ENCODE measurements at regions not wholly inside any gene's neighbourhood (a gene's known extent, or its start where the extent isn't known, plus 50 kb on each side); places are given as distances from the start of the nearest gene placed in this dataset.
A peak's percentile ranks its signal among the peaks of the same experiment; 100 is the strongest.

GRCh38 chr1:148334339-148335130 lies 148.6 kb downstream of the PPIAL4G start:
- H3K79me2 ChIP-seq (ENCODE audit: control insufficient read depth, insufficient read depth, low read length): no peaks in the 10 kb centered on the region
- peak overlapping the region; percentile 82 for H3K27ac ChIP-seq (ENCODE audit: control insufficient read depth, insufficient read depth)
- no peaks in the 10 kb centered on the region; the same call in 2 of the 3 replicates for H3K9me3 ChIP-seq (replicated peaks; ENCODE audit: control insufficient read depth, insufficient read depth, low read length)
- peak overlapping the region; percentile 71 for H3K4me3 ChIP-seq
- in situ Hi-C loops (cut with MboI): no loop called here
- H3K9ac ChIP-seq (ENCODE audit: control insufficient read depth, insufficient read depth, low read length): peak overlapping the region; percentile 89
- ChIA-PET RAD21 (ENCODE audit: unreplicated experiment) (no interaction called here), SMC1A (ENCODE audit: uncharacterized antibody, unreplicated experiment) (no interaction called here), POLR2A (no interaction called here), CTCF (no interaction called here)
- no peaks in the 10 kb centered on the region for H3K4me1 ChIP-seq (ENCODE audit: control insufficient read depth, insufficient read depth, low read length)
- H3K4me2 ChIP-seq (ENCODE audit: control insufficient read depth, insufficient read depth): peak overlapping the region; percentile 98
- no peaks in the 10 kb centered on the region for H4K20me1 ChIP-seq (ENCODE audit: control insufficient read depth, insufficient read depth)
- FAIRE-seq (peak; percentile 23), DNase-seq (ENCODE audit: low read depth, low spot score) (peak; percentile 90), ATAC-seq (peak; percentile 96)
- intact Hi-C loops (cut with micrococcal nuclease; ENCODE audit: unreplicated experiment): loop anchor here (1.0 to 10.0 kb wide), 4 partner anchors 68 to 190 kb away; partner anchors contain the start of gene NBPF11
- H3K27me3 ChIP-seq (replicated peaks in 1 of 2; ENCODE audit: control insufficient read depth in 2 of 2, insufficient read depth in 2 of 2, low read length in 1 of 2): peaks cover 1 to 3% of the 10 kb centered on the region in 2 experiments; a peak in 1 of 4 replicates
- H3K36me3 ChIP-seq (ENCODE audit: control insufficient read depth in 2 of 2, insufficient read depth in 2 of 2, low read length in 1 of 2): no peaks in the 10 kb centered on the region
- peak overlapping the region; percentile 99 for H2AFZ ChIP-seq (ENCODE audit: control insufficient read depth, low read depth, low read length)
- WGBS (ENCODE audit: insufficient coverage, insufficient replicate concordance, low lambda C conversion rate, missing lambda C conversion rate): 1% methylated on average over 33 of the region's 33 CpGs
- BruUV-seq (replicated peaks): TSS peak; percentile 100
- no peak for TF ChIP-seq EZH2 (IDR thresholded peaks at IDR 0.05; ENCODE audit: borderline replicate concordance, control insufficient read depth, low read depth, low read length)
- TF ChIP-seq PAX8 (IDR thresholded peaks at IDR 0.05): no peak
- TF ChIP-seq SUPT20H (IDR thresholded peaks at IDR 0.05; ENCODE audit: borderline replicate concordance, control insufficient read depth, low read depth, low read length): no peak
- 0 out of 2 replicates have a peak, but pooled peaks have one; percentile 9 for TF ChIP-seq ZBTB33 (IDR thresholded peaks at IDR 0.05)
- peak; percentile 49; the same call in 1 of the 2 replicates for TF ChIP-seq ELK1 (IDR thresholded peaks at IDR 0.05; ENCODE audit: low read depth, low read length)
- TF ChIP-seq NKRF (conservative IDR thresholded peaks at IDR 0.05): no peak
- no peak for TF ChIP-seq CHD4 (IDR thresholded peaks at IDR 0.05)
- no peak for TF ChIP-seq E2F4 (IDR thresholded peaks at IDR 0.05; ENCODE audit: low read depth, low read length)
- peak; percentile 5; the same call in 1 of the 2 replicates for TF ChIP-seq RAD21 (IDR thresholded peaks at IDR 0.05; ENCODE audit: insufficient read depth, low read depth, low read length)
- no peak for TF ChIP-seq CHD1 (IDR thresholded peaks at IDR 0.05; ENCODE audit: low read depth, low read length)
- TF ChIP-seq NFXL1 (IDR thresholded peaks at IDR 0.05; ENCODE audit: borderline replicate concordance): no peak
- peak; percentile 99 for TF ChIP-seq ATF2 (IDR thresholded peaks at IDR 0.05; ENCODE audit: low read length)
- TF ChIP-seq CBX5 (IDR thresholded peaks at IDR 0.05; ENCODE audit: low read depth): peak; percentile 79; the same call in 1 of the 2 replicates
- peak; percentile 100 for TF ChIP-seq SMAD5 (IDR thresholded peaks at IDR 0.05; ENCODE audit: low read depth)
- TF ChIP-seq IRF4 (IDR thresholded peaks at IDR 0.05; ENCODE audit: low read depth, low read length): no peak; the same call in none of the 2 replicates
